OCI-LY7 (cell line): ENCODE measurements at regions not wholly inside any gene's neighbourhood (a gene's known extent, or its start where the extent isn't known, plus 50 kb on each side); places are given as distances from the start of the nearest gene placed in this dataset.

ENCODE experiments used
- EZH2phosphoT487 ChIP-seq: fragments of 200-600 bp; sonication (generic); IDR thresholded peaks from 2 replicates; pipeline ENCODE4 v1.6.1; 2018; ENCODE audit warnings: low read depth, borderline replicate concordance, mild to moderate bottlenecking, mixed run types, antibody characterized with exemption, low read length, moderate library complexity, mixed read lengths
- TF ChIP-seq, protein P1 (sequence below): fragments of 200-600 bp; sonication (generic); conservative IDR thresholded peaks from 2 replicates; pipeline ENCODE4 v1.5.1; 2014; ENCODE audit warnings: mild to moderate bottlenecking, antibody characterized with exemption, low read length, moderate library complexity, mixed read lengths

DNA sequence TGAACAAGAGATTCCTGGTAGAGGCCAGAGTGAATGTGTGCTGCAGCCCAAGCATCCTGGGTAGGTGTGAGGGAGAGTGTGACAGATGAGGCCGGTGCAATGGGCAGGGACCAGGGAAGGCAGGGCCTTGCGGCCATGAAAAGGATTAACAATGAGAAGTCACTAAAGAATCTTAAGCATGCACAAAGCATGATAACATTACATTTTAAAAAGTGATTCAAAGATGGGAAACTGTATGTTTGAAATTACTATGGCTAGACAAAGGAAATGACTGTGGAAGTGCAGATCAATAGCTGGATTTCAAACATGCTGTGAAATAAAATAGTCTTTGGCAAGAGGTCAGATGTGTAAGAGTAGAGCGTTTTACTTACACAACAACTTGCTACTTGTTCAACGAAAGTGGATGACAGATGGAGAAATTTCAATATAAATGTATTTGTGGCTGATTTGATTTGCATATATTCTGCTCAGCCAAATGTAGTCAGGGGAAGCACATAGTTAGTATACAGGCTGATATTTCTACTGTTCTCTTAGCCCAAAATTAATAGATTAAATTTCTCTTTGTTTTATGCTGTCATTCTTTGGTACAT lies 175.5 kb downstream of the CCDC59 start:
- TF ChIP-seq, protein P1, sequence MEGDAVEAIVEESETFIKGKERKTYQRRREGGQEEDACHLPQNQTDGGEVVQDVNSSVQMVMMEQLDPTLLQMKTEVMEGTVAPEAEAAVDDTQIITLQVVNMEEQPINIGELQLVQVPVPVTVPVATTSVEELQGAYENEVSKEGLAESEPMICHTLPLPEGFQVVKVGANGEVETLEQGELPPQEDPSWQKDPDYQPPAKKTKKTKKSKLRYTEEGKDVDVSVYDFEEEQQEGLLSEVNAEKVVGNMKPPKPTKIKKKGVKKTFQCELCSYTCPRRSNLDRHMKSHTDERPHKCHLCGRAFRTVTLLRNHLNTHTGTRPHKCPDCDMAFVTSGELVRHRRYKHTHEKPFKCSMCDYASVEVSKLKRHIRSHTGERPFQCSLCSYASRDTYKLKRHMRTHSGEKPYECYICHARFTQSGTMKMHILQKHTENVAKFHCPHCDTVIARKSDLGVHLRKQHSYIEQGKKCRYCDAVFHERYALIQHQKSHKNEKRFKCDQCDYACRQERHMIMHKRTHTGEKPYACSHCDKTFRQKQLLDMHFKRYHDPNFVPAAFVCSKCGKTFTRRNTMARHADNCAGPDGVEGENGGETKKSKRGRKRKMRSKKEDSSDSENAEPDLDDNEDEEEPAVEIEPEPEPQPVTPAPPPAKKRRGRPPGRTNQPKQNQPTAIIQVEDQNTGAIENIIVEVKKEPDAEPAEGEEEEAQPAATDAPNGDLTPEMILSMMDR: no peak
- TF ChIP-seq EZH2phosphoT487: no peak
